ENCODE measurements at regions not wholly inside any gene's neighbourhood (a gene's known extent, or its start where the extent isn't known, plus 50 kb on each side); places are given as distances from the start of the nearest gene placed in this dataset.
"Not testable (repeated sequence)": the region's sequence is repeated elsewhere in the genome, so short reads cannot be mapped to it uniquely, and the experiment has no call there.

DNA sequence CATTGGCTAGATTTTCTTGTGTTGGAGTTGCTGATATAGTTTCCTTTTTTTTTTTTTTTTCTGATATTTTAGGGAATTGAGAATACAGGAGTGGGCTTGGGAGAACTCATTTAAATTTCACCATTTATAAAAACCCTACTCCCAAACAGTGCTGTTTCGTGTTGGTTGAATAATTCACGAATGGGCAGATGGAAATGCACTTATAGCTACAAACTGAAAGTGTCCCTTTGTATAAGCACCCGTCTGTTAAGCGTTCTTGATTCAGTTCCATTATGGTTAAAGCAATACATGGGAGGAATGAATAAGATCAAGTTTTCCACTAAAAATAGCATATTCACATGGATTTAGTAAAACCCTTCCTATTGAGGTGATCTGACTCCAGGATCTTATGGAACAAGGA lies 122.2 kb upstream of the ARG1 start:
- no peak overlapping the region for H3K9ac ChIP-seq (ENCODE audit: low read length in 5 of 5)
- H3K4me1 ChIP-seq (ENCODE audit: control insufficient read depth in 5 of 5, insufficient read depth in 5 of 5, low read length in 5 of 5) = no peaks in the 10 kb centered on the region
- no peaks in the 10 kb centered on the region for H3K36me3 ChIP-seq (ENCODE audit: control insufficient read depth in 5 of 5, insufficient read depth in 5 of 5, low read length in 5 of 5)
- no peaks in the 10 kb centered on the region for H3K27me3 ChIP-seq (ENCODE audit: control insufficient read depth in 5 of 5, insufficient read depth in 4 of 5, low read length in 5 of 5)
- no peak overlapping the region for H3K4me3 ChIP-seq (ENCODE audit: low read depth in 1 of 5, low read length in 5 of 5)
- no peaks in the 10 kb centered on the region for H3K9me3 ChIP-seq (ENCODE audit: control insufficient read depth in 5 of 5, low read length in 5 of 5)
- H3K27ac ChIP-seq (ENCODE audit: low read depth, low read length) = no peak overlapping the region

DNA sequence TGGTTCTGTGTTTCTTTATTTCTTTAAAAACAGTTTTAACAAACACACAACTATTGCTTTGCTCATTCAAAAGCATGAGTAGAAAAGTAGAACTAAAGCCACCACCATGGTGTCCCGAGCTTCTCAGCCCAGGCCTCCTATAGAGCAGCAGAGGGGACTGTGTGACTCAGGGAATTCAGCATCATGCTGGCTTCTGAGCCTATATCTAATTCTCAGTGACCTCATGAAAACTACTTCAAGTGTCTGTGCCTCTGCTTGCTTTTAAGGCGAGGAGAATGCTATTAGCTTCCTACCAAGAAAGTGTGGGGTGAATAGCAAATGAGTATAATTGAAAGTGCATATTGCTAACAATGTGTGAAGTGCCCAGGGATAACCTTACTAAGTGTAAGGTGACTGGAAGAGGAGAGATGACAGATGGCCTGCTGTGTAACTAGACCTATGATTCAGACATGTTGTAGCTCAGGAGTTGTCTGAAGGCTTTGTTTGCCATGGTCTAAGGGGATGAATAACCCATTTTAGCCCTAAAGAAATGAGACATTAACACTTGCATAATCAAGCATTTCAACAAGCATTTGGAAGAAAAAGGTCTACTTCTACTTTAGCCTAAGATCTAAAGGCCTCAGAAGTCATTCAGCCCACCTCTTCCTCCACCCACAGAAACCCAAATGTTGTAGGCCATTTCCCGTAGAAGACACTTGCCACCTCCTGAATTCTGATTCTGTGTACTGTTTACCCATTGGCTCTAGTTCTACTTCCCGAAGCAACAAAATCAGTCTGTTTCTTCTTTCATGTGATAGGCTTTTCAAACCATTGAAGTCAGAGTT lies 121.5 kb upstream of the ARG1 start:
- Histone ChIP-seq H3K4me3 (ENCODE audit: low read depth in 1 of 5, low read length in 5 of 5) (no peak overlapping the region), H3K9me3 (ENCODE audit: control insufficient read depth in 5 of 5, low read length in 5 of 5) (no peaks in the 10 kb centered on the region), H3K9ac (ENCODE audit: low read length in 5 of 5) (no peak overlapping the region), H3K4me1 (ENCODE audit: control insufficient read depth in 5 of 5, insufficient read depth in 5 of 5, low read length in 5 of 5) (no peaks in the 10 kb centered on the region), H3K36me3 (ENCODE audit: control insufficient read depth in 5 of 5, insufficient read depth in 5 of 5, low read length in 5 of 5) (no peaks in the 10 kb centered on the region), H3K27ac (ENCODE audit: low read depth, low read length) (no peak overlapping the region), H3K27me3 (ENCODE audit: control insufficient read depth in 5 of 5, insufficient read depth in 4 of 5, low read length in 5 of 5) (no peaks in the 10 kb centered on the region)

DNA sequence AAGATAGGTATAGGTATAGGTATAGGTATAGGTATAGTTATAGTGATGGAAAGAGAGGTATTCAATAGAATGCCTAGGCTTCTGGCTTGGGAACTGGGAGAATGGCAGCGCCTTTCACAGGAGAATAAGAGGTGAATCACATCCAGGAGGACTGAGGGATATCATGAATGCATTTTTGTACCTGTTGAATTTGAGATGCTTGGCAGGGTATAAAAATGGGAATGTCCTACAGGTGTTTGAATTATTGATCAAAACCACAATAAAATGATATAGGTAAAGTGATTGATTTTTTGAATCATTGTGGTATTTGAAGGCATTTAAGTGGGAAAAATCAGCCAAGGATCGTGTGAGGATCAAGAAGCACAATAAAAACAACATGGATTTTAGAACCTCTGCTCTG lies 119.2 kb upstream of the ARG1 start:
- no peak overlapping the region for H3K27ac ChIP-seq (ENCODE audit: low read depth, low read length)
- no peaks in the 10 kb centered on the region for H3K36me3 ChIP-seq (ENCODE audit: control insufficient read depth in 5 of 5, insufficient read depth in 5 of 5, low read length in 5 of 5)
- no peak overlapping the region for H3K9ac ChIP-seq (ENCODE audit: low read length in 5 of 5)
- no peak overlapping the region for H3K4me3 ChIP-seq (ENCODE audit: low read depth in 1 of 5, low read length in 5 of 5)
- no peaks in the 10 kb centered on the region for H3K4me1 ChIP-seq (ENCODE audit: control insufficient read depth in 5 of 5, insufficient read depth in 5 of 5, low read length in 5 of 5)
- H3K27me3 ChIP-seq (ENCODE audit: control insufficient read depth in 5 of 5, insufficient read depth in 4 of 5, low read length in 5 of 5) = no peaks in the 10 kb centered on the region
- H3K9me3 ChIP-seq (ENCODE audit: control insufficient read depth in 5 of 5, low read length in 5 of 5) = no peaks in the 10 kb centered on the region

DNA sequence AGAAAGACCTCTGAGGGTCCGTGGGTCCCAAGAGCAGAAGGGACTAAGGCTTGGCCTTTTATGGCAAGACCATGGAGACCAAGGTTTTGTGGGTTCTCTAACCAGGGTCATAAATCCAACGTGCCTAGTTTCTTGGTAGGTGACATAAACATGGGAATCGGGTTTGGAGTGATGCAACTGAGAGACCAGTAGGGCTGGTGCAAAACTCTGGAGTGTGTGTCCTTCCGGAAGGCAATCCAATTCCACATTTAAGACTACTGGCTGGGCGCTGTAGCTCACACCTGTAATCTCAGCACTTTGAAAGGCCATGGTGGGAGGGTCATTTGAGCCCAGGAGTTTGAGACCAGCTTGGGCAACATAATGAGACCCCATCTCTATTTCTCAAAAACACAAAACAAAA lies 116.5 kb upstream of the ARG1 start:
- Histone ChIP-seq H3K4me1 (ENCODE audit: control insufficient read depth in 5 of 5, insufficient read depth in 5 of 5, low read length in 5 of 5) (peaks cover 0 to 5% (median 3%) of the 10 kb centered on the region in 5 donors), H3K27ac (ENCODE audit: low read depth, low read length) (no peak overlapping the region), H3K4me3 (ENCODE audit: low read depth in 1 of 5, low read length in 5 of 5) (no peak overlapping the region), H3K9ac (ENCODE audit: low read length in 5 of 5) (no peak overlapping the region), H3K27me3 (ENCODE audit: control insufficient read depth in 5 of 5, insufficient read depth in 4 of 5, low read length in 5 of 5) (no peaks in the 10 kb centered on the region), H3K9me3 (ENCODE audit: control insufficient read depth in 5 of 5, low read length in 5 of 5) (no peaks in the 10 kb centered on the region), H3K36me3 (ENCODE audit: control insufficient read depth in 5 of 5, insufficient read depth in 5 of 5, low read length in 5 of 5) (no peaks in the 10 kb centered on the region)

DNA sequence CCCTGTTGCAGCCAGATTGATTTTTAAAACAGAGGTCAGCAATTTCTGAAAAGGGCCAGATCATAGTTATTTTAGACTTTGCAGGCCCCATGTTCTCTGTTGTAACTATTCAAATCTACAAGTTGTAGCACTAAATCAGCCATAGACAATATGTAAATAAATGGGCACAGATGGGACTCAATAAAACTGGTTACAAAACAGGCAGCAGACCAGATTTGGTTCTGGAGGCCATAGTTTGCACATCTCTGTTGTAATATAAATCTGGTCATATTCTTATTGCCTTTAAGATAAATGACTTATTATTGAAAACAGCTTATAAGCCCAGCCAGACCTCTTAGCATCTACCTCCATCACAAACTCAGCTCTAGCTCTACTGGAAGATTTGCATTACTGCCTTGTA lies 114.0 kb upstream of the ARG1 start:
- Histone ChIP-seq H3K9ac (ENCODE audit: low read length in 5 of 5) (no peak overlapping the region), H3K4me3 (ENCODE audit: low read depth in 1 of 5, low read length in 5 of 5) (no peak overlapping the region), H3K4me1 (ENCODE audit: control insufficient read depth in 5 of 5, insufficient read depth in 5 of 5, low read length in 5 of 5) (peaks cover 0 to 5% (median 3%) of the 10 kb centered on the region in 5 donors), H3K9me3 (ENCODE audit: control insufficient read depth in 5 of 5, low read length in 5 of 5) (no peaks in the 10 kb centered on the region), H3K36me3 (ENCODE audit: control insufficient read depth in 5 of 5, insufficient read depth in 5 of 5, low read length in 5 of 5) (no peaks in the 10 kb centered on the region), H3K27me3 (ENCODE audit: control insufficient read depth in 5 of 5, insufficient read depth in 4 of 5, low read length in 5 of 5) (no peaks in the 10 kb centered on the region), H3K27ac (ENCODE audit: low read depth, low read length) (no peak overlapping the region)

DNA sequence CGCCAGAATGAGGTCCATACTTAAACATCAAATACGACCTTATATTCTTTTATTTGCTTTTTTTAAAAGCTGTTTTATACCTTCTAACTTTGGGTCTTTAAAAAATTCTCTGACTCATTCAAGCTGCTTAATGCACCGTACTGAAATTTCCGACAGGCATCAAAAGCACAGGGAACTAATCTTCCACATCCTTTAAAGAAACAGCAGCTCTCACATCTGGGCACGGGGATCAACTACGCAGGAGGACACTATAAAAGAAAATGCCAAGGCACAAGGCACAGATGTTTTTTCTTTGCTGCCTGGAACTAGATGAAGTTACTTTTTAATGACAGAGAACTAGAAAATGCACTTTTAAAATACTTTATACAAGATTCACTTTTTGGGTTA lies 112.4 kb upstream of the ARG1 start:
- Histone ChIP-seq H3K27ac (ENCODE audit: low read depth, low read length) (no peak overlapping the region), H3K4me3 (ENCODE audit: low read depth in 1 of 5, low read length in 5 of 5) (no peak overlapping the region), H3K4me1 (ENCODE audit: control insufficient read depth in 5 of 5, insufficient read depth in 5 of 5, low read length in 5 of 5) (peaks cover 0 to 5% (median 3%) of the 10 kb centered on the region in 5 donors), H3K36me3 (ENCODE audit: control insufficient read depth in 5 of 5, insufficient read depth in 5 of 5, low read length in 5 of 5) (no peaks in the 10 kb centered on the region), H3K9ac (ENCODE audit: low read length in 5 of 5) (no peak overlapping the region), H3K9me3 (ENCODE audit: control insufficient read depth in 5 of 5, low read length in 5 of 5) (no peaks in the 10 kb centered on the region), H3K27me3 (ENCODE audit: control insufficient read depth in 5 of 5, insufficient read depth in 4 of 5, low read length in 5 of 5) (no peaks in the 10 kb centered on the region)

DNA sequence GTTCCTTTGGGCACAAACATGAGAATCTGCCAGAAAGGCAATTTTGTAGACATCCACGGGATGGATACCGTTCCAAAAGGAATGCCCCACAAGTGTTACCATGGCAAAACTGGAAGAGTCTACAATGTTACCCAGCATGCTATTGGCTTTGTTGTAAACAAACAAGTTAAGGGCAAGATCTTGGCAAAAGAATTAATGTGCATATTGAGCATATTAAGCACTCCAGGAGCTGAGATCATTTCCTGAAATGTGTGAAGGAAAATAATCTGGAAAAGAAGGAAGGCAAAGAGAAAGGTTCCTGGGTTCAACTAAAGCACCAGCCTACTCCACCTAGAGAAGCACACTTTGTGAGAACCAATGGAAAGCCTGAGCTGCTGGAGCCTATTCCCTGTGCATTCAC lies 103.9 kb upstream of the ARG1 start:
- Histone ChIP-seq H3K27ac (ENCODE audit: low read depth, low read length) (no peak overlapping the region), H3K9ac (ENCODE audit: low read length in 5 of 5) (no peak overlapping the region), H3K4me3 (ENCODE audit: low read depth in 1 of 5, low read length in 5 of 5) (no peak overlapping the region), H3K4me1 (ENCODE audit: control insufficient read depth in 5 of 5, insufficient read depth in 5 of 5, low read length in 5 of 5) (no peaks in the 10 kb centered on the region), H3K36me3 (ENCODE audit: control insufficient read depth in 5 of 5, insufficient read depth in 5 of 5, low read length in 5 of 5) (no peaks in the 10 kb centered on the region), H3K27me3 (ENCODE audit: control insufficient read depth in 5 of 5, insufficient read depth in 4 of 5, low read length in 5 of 5) (no peaks in the 10 kb centered on the region), H3K9me3 (ENCODE audit: control insufficient read depth in 5 of 5, low read length in 5 of 5) (peaks cover 0 to 4% (median 0%) of the 10 kb centered on the region in 5 donors)

DNA sequence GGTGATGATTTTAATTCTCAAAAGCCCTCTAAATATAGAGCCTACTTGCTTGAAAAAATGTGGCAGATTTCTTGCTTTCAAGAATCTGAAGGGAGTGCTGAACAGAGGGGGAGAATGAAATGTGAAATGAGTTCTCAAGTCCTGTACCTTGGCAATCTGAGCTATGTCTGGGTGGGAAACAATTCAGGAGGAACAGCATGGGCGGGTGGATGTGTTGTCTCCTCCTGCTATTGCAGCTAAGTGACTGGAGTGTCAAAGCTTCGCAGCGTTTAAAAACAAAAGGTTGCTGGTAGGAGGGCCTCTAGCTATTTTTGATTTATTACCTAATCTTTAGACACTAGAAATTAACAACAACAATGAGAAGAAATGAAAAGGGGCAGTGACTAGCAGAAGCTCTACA lies 102.5 kb upstream of the ARG1 start:
- Histone ChIP-seq H3K36me3 (ENCODE audit: control insufficient read depth in 5 of 5, insufficient read depth in 5 of 5, low read length in 5 of 5) (no peaks in the 10 kb centered on the region), H3K27ac (ENCODE audit: low read depth, low read length) (no peak overlapping the region)

DNA sequence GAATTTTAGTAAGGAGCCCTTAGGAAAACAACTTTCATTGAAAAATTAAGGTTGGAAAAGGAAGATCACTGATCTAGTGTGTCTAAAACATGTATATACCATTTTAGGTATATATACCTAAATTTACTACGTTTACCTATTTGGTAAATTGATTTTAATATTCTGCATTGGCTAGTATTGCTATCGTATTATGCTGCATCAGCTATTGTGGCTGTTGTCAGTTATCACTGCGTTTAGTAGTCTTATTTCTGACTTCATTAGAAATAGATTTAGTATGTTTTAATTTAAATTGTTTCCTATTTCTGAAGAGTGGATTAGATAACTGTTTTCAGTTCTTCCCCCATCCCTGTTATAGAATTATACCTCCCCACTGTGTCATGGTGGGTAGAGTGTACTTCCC lies 101.7 kb upstream of the ARG1 start:
- H3K27ac ChIP-seq (ENCODE audit: low read depth, low read length) = no peak overlapping the region
- no peak overlapping the region for H3K9ac ChIP-seq (ENCODE audit: low read length in 5 of 5)
- H3K4me1 ChIP-seq (ENCODE audit: control insufficient read depth in 5 of 5, insufficient read depth in 5 of 5, low read length in 5 of 5) = no peaks in the 10 kb centered on the region
- H3K4me3 ChIP-seq (ENCODE audit: low read depth in 1 of 5, low read length in 5 of 5) = no peak overlapping the region
- H3K9me3 ChIP-seq (ENCODE audit: control insufficient read depth in 5 of 5, low read length in 5 of 5) = peaks cover 0 to 9% (median 4%) of the 10 kb centered on the region in 5 donors
- no peaks in the 10 kb centered on the region for H3K36me3 ChIP-seq (ENCODE audit: control insufficient read depth in 5 of 5, insufficient read depth in 5 of 5, low read length in 5 of 5)
- no peaks in the 10 kb centered on the region for H3K27me3 ChIP-seq (ENCODE audit: control insufficient read depth in 5 of 5, insufficient read depth in 4 of 5, low read length in 5 of 5)

More for the DNA sequence above, 102.5 kb upstream of the ARG1 start:
- no peak overlapping the region for H3K4me3 ChIP-seq (ENCODE audit: low read depth in 1 of 5, low read length in 5 of 5)
- no peaks in the 10 kb centered on the region for H3K27me3 ChIP-seq (ENCODE audit: control insufficient read depth in 5 of 5, insufficient read depth in 4 of 5, low read length in 5 of 5)
- H3K9me3 ChIP-seq (ENCODE audit: control insufficient read depth in 5 of 5, low read length in 5 of 5) = peaks cover 0 to 9% (median 4%) of the 10 kb centered on the region in 5 donors
- no peak overlapping the region for H3K9ac ChIP-seq (ENCODE audit: low read length in 5 of 5)
- H3K4me1 ChIP-seq (ENCODE audit: control insufficient read depth in 5 of 5, insufficient read depth in 5 of 5, low read length in 5 of 5) = no peaks in the 10 kb centered on the region

DNA sequence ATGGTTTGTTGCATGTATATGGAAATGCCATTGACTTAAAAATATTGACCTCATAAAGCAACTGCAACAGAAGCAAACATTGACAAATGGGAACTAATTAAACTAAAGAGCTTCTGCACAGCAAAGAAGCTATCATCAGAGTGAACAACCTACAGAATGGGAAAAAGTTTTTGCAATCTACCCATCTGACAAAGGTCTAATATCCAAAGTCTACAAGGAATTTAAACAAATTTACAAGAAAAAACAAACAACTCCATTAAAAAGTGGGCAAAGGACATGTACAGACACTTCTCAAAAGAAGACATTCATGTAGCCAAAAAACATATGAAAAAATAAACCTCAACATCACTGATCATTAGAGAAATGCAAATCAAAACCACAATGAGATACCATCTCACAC lies 99.7 kb upstream of the ARG1 start:
- not testable (repeated sequence) for H3K9me3 ChIP-seq (ENCODE audit: control insufficient read depth in 5 of 5, low read length in 5 of 5); H3K9ac ChIP-seq (ENCODE audit: low read length in 5 of 5); H3K36me3 ChIP-seq (ENCODE audit: control insufficient read depth in 5 of 5, insufficient read depth in 5 of 5, low read length in 5 of 5); H3K27ac ChIP-seq (ENCODE audit: low read depth, low read length); H3K27me3 ChIP-seq (ENCODE audit: control insufficient read depth in 5 of 5, insufficient read depth in 4 of 5, low read length in 5 of 5); H3K4me3 ChIP-seq (ENCODE audit: low read depth in 1 of 5, low read length in 5 of 5); H3K4me1 ChIP-seq (ENCODE audit: control insufficient read depth in 5 of 5, insufficient read depth in 5 of 5, low read length in 5 of 5)
